ENCODE measurements at regions not wholly inside any gene's neighbourhood (a gene's known extent, or its start where the extent isn't known, plus 50 kb on each side); places are given as distances from the start of the nearest gene placed in this dataset.
"Not testable (repeated sequence)": the region's sequence is repeated elsewhere in the genome, so short reads cannot be mapped to it uniquely, and the experiment has no call there.

DNA sequence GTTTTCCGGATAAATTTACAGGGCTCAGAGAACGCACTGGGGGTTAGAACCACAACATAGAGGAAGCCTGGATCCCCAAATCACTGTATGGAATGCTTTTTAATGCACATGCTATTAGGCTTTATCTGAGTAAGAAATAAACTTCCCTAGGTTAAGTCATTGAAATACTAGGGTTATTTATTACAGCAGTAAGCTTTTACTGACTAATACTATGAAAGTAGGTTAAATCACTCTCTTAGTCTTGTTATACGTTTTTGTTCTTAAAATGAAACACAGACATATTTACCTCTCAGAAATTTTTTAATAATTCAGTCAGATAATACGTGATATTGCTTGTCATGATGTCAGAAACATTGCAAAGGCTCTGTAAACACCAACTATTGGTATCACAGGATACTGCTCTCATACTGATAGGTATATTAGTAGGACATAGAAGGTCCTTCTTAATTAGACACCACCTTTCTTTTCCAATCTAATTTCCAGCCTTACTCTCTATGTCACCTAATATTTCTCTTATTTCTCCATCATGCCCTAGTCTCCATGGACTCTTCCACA lies 162.7 kb upstream of the NYAP2 start:
- DNase-seq, result no peak

DNA sequence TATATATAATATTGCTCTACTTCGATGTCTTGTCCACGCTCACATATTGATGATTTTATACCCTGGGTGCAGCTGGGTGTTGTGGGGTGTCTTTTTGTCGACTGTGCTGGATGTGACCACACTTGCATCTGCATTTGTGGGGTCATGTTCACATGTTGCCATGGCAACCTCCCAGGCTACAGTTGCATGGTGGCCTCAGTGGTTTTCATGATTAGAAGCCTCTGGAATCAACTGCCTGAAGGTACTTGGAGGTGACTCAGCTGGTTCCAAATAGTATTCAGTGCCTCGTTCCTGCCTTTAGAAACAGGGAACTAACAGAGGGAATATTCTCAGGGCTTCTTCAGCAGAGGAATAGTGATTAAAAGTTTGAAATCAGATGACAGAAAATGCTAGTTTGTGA lies 166.3 kb upstream of the NYAP2 start:
- DNase-seq, result peak; percentile 19

DNA sequence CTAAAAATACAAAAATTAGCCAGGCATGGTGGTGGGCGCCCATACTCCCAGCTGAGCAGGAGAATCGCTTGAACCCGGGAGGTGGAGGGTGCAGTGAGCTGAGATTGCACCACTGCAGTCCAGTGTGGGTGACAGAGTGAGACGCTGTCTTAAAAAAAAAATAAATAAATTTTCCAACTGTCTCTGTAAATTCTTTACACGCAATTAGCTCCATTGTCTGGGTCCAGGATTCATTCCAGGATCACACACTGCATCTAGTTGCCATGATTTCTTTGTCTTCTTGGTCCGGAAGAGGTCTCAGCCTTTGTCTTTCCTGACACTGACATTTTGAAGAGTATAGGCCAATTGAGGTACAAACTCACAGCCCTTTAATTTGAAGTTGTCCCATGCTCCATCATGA lies 167.6 kb upstream of the NYAP2 start:
- no peak for DNase-seq

DNA sequence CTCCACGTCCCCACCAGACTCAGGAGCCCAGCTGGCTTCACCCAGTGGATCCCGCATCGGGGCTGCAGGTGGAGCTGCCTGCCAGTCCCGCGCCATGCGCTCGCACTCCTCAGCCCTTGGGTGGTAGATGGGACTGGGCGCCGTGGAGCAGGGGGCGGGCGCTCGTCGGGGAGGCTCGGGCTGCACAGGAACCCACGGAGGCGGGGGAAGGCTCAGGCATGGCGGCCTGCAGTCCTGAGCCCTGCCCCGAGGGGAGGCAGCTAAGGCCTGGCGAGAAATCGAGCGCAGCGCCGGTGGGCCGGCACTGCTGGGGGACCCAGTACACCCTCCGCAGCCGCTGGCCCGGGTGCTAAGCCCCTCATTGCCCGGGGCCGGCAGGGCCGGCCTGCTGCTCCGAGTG lies 170.2 kb upstream of the NYAP2 start:
- not testable (repeated sequence) for DNase-seq

DNA sequence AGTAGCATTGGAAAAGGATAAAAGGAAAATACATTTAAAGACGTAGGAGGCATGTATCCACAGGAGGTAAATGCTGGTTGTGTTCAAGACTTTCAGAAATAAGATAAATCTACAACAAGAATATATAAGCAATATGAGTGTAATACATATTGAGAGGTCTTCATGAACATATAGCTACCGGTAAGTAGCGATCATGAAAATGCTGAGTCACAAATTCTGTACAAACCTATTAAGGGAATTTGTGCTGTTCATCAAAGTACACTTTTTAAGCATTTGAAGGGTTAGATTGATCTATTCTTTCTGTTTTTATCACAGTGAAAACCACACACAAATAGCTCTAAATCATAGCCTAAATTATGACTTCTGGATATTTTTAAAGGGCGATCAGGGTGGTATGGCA lies 173.1 kb upstream of the NYAP2 start:
- no peak for DNase-seq

DNA sequence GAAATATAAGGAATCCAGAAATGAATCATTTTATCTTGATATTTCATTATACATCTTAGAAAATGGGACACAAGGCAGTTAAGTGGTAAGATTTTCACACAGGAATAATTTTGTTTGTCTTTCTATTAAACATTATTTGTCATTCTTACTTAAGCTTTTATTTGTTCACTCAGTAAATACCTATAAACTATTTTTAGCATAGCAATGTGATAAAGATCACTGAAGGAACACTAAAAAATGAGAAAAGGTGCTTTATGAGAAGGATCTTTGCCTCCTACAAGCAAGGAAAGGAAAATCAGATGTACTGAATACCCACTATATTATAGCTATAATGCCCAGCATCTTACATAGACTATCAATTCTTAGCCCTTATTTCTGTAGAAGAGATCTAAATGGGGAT lies 176.2 kb upstream of the NYAP2 start:
- DNase-seq, result no peak

DNA sequence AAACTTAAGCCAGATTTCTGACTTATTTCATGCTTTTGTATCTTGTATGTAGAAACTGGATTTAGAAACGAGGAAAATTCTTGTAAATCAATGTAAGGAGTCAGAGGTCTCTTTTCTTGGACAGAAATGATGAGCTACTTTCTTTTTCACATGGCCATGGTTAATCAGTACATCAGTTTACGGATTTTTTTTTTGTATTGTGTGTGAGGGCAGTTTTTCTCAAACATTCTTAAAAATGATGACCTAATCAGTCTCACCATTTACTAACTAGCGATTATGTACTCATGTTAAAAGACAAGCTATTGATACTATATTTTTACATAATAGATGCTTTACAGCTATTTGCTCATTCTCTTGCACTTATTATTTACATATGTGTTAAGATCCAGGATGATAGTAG lies 165.2 kb upstream of the DOCK10 start:
- DNase-seq, result no peak

DNA sequence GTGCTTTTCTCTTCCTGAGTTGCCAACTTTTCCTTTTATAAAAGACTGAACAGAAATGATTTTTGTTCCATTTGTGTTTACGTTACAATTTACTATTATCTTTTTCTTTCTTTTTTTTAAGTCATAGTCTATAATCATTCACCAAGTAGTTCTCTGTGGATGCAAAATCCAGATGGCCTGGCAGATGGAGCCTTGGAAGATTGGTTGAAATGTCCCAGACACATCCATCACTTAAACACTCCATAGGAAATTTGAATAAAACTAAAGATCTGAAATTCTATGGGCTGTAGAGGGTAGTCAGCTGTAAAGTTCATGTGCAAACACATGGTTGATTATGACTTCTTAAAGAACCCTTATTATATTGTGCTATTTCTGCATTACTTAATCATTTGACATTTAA lies 164.8 kb upstream of the DOCK10 start:
- no peak for DNase-seq

DNA sequence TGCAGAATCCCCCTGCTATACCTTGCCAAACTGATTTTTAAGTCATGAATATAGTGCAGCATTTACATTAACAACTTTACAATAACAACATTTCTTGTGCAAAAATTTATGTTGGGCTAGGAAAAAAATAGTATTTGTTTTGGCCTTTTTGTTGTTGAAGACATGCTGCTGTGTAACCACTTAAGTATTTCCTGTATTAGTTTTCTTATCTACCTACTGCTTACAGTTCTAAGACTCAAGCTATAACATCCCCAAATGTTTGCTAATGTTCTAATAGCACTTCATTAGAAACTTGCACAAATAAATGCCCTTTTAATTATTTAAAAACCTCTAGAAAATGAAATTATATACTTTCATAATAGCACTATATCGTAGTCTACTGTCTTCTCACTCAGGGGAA lies 154.3 kb upstream of the DOCK10 start:
- peak; percentile 1 for DNase-seq

DNA sequence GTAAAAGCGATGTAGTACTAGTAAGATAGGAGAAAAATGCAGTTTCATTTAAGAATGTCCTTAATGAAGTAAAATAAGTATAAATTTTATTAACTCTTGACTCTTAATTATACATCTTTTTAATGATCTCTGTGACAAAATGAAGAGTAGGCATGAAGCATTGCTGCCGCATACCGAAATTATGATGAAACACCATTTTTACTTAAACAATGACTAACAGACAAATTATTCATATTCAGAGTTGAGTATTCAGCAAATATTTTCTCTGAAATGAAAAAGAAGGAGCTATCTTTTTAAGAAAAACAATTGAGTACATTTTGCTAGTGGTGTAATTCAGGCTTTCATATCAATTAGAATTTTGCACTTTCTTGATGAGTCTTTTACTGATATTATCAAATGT lies 150.6 kb upstream of the DOCK10 start:
- DNase-seq, result peak; percentile 53

DNA sequence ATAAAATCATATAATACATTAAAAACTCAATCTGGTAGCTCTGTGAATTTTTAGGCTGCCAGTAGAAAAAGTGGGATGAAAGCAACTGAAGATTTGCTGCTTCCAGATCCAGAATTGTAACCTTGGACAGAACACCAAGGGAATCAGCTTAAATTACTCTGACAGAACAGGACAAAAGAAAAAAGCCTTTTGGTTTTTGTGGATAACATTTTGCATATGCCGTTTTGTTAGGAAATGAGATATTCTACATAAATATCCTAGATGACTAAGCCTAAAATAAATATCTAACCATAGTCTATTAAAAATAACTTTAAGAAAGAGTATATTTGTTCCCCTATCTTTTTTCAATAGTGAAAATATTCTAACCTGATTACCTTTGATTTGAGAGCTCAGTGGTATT lies 148.7 kb upstream of the DOCK10 start:
- DNase-seq, result peak; percentile 2

DNA sequence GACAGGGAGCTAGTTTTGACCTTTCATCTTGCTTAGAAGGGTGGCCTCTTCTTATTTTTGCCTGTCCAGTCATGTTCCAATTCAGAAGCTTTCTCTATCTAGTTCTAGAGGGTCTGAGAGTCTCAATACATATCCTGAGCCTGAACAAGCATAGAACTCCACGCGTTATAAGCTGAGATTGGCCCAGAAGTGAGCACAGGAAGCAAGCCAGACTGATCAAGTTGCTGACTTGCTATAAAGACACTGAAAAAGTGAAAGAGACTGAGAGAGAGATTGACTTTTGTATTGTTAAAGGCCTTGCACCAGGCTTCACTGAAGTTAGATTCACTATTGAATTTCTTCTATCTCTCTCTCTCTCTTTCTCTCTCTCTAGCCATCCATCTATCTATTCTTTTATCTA lies 142.7 kb upstream of the DOCK10 start:
- DNase-seq, result no peak

DNA sequence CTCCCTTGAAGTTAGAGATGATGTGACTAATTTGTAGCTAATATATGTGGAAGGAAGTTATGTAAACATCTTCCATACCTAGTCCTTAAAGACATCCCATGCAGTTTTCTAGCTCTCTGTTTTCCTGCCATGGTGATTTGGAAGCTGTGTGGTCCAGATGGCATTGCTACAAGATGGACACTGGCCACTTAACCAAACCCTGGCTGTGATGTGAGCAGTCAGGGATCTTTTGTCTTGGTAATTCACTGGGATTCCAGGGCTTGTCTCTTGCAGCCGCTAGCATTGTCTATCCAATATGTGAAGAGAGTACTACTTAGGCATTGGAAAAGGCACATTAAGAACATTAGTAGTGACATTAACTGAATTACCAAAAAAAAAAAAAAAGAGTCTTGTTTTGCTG lies 139.9 kb upstream of the DOCK10 start:
- no peak for DNase-seq

DNA sequence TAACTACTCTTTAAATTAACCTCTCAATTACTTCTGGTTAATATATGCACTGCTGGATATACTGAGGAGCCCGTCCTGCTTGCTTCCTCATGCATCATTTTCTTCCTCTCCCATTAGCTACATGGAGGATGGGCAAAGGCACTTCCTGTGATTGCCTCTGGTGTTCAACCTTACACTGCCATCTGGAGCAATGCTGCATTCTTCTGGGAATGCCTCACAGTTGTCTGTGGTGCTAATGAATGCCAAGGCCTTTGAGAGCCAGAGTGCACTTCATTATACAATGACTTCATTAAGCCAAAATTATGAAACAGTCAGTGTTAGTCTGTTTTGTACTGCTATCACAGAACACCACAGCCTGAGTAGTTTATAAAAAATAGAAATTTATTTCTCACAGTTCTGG lies 134.8 kb upstream of the DOCK10 start:
- DNase-seq, result peak; percentile 69

DNA sequence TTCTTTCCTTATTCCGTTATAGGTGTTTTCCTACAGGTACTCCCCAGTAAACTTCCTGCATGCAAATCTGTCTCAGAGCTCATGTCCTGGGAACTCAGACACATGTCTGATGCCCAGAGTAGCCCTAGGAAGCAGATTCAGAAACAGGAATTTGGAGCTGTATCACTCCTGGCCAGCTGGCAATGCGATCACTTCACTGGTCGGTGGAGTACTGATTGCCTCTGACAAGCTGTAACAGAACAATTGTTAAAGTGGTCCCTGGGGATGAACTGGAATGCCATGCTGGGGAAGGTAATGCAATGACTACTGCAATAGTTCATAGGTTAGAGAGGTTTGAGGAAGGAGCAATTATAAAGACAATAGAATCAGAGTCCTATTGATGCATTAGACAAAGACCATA lies 131.6 kb upstream of the DOCK10 start:
- no peak for DNase-seq

DNA sequence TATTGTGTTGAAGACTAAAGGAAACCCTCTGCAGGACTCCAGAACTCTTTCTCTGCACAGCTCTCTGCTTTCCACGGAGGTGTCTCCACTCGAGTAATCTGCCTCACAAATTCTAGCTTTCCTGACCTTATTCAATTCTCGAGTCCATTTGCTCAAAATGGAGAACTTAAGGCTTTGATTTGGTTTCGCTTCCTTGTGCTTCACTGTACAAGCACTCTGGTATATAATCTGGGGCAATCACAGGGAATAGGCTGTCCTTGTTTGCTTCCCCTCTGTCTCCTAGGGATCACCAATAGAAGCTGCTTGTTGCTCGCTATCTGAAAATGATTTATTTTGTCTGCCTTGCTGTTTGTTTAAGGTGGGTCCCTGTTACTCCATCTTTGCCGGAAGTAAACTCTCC lies 129.1 kb upstream of the DOCK10 start:
- no peak for DNase-seq

DNA sequence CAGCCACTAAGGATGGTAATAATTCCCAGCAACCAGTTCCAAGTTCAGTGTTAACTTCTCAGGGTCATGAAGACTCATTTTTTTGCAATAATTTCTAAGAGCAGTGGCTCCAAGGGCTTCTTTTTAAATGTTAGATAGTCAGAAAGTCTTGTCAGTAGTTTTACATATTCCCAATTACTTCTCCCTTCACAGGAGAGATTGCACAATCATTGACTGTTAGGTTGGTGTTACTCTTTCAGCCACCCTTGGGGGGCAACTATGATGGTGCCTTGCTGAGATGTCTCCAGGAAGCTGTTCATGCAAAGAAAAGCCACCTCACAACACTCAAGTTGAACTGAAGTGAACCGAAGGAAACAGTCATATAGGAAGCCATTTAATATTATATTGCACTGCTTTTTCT lies 127.9 kb upstream of the DOCK10 start:
- DNase-seq, result no peak

DNA sequence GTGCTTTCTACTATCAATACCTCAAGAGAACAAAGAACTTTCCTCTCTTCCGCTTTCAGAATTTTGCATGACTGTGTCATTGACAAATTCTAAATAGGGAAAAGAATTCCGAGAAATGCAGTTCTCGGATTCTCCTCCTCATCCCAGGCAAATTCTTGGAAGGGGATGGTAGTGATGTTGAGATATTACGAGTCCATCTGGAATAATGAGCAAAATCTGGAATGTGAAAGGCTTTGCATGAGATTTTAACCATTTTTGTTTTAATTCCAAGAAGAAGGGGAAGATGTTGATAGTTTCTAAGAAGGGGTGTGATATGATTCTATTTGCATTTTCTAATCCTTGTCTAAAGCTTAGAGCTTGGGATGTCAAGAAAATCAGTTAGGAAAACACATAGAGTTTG lies 127.1 kb upstream of the DOCK10 start:
- DNase-seq, result no peak

DNA sequence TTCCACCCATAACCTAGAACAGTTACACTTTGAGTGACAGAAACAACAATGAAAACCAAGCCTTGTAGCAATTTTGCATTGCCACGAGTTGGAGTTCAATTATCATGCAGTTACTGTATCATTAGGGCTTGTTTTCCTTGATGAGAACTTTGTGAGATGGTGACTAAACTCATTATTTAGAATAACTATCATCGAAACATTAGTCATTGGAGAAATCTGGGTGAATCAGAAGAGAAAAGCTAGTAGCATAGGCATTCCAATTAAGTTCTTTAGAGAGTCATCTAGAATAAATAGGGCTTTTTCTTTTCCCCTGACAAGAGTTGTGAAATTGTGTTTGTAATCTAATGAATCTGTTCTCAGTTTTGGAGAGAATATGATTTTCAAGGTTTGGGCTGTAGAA lies 122.8 kb upstream of the DOCK10 start:
- peak; percentile 39 for DNase-seq

DNA sequence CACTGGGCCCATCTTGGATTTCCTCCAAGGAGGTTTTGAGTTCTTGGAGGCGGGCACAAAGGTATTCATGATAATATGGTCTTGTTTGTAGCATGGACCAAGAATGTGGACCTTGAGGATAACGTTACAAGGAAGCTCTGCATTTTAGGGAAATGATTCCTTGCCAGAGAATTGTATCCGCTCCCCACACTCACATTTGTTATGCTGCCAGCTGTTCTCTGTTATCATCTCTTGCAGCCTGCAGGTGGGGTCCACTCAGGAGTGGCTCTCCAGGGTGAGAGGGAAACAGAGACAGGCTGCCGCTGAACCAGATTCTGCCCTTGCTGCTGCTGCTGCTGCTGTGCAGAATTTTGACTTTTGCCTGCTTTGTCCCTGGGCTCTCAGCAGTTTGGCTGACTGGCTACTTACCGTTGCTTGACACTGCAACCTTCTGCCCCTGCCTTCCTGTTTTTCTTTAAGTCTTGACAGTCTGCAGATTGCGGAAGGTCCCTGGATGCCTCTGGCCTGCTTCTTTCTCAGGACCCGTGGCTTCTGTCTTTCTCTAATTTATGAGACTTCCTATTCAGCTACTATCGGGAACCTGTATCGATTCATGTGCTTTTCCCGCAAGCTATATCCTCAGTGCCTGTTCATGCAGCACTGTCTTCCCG lies 122.3 kb upstream of the DOCK10 start:
- no peak for DNase-seq

DNA sequence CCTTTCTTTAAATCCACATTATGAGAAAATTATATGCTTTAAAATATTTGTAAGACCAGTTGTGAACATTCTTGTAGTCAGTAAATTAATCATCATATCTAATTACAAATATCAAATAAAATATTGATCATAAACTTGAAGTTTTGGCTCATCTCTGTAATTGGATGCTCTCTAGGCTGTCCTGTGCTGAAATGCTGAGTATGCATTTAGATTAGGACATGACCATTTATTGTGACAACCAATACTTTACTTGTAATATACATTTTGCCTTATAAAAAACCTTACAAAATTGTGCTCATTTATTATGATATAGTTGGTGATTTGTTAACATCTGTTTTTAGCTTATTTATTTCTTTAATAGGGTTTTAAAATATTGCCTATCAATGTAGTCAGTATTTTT lies 116.1 kb upstream of the DOCK10 start:
- no peak for DNase-seq

DNA sequence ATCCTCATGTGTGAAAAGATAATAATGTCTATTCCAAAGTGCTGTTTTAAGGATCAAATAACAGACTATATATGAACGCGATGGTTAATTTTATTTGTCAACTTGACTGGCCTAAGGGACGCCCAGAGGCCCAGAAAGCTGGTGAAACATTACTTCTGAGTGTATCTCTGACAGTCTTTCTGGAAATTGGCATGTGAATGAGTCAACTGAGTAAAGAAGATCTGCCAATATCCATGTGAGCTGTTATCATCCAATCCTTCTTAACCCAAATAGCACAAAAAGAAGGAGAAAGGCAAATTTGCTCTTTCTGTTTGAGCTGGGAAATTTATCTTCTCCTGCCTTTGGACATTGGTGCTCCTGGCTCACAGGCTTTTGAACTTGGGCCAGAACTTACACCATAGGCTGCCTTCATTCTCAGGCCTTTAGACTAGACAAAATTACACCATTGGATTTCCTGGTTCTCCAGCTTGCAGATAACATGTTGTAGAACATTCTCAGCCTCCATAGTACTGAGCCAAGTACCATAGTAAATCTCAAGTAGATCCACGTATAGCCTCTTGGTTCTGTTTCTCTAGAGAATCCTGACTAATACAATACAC lies 114.7 kb upstream of the DOCK10 start:
- DNase-seq, result no peak

DNA sequence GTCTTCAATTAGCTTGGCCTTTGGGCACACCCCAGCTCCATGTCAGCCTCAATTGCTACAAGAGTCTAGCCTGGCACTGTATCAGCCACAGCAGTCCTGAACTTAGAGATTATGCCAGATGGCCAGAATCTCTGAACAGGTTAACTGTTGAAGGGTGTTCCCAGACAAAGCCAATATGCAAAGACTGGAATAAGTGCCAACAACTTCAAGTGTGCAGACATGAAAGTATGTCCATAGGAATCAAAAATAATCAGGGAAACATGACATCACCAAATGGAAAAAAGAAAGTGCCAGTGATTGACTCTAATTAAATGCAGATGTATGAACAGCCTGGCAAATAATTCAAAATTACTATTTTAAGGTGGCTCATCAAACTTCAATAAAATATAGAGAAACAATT lies 98.5 kb upstream of the DOCK10 start:
- DNase-seq, result peak; percentile 28

DNA sequence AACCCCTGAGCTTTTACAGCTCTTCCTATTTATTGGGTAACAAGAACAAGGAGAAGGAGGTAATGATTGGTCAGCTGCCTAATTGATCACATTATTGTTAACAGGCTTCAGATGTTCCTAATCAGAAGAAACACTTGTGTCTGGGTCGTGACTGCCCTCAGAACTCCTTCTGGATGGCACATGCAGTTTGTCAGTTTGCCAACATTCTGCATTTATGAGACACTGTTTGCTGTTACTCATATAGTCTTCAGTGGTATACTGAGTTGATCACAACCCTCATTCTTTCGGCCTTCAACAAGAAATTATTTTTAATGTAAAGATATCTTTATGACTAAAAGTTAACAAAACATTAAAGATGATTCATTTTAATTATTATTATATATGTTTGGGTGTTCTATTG lies 95.7 kb upstream of the DOCK10 start:
- DNase-seq, result peak; percentile 53

DNA sequence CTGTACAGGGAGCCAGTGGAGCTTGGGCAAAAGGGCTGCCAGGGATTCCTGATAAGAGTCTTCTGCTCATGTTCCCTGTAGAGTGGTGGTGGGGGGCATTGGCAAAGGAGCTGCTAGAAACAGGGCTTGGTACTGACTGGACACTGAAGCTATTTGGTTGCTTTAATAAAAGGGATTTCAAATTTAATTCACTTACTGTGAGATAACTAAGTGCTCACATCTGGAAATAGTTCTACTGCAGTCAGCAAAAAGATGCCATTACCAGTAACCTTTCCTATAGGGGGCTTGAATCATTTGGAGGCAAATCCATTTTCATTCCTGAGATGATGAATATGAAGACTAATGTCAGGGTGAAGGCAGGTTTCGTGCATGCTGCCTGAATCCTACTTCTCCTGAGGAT lies 94.3 kb upstream of the DOCK10 start:
- DNase-seq, result no peak
